A549 (cell line): ENCODE measurements at regions not wholly inside any gene's neighbourhood (a gene's known extent, or its start where the extent isn't known, plus 50 kb on each side); places are given as distances from the start of the nearest gene placed in this dataset.

Source experiments
- ATAC-seq, 2 experiments: fragments of 200-7000 bp in 1 of 2; fragments of >200 bp in 1 of 2; cut with Nextera tagmentation in 1 of 2; cut with Tn5 transposase in 1 of 2; 3 replicates each; pipeline versions ENCODE4 v1.8.0 to v1.9.1; 2018 to 2020; ENCODE audit warnings: mild to moderate bottlenecking in 1 of 2, moderate library complexity in 1 of 2
- CTCF ChIA-PET: fragments of 300-600 bp; sonication (Branson Sonifier 250); formaldehyde crosslinking; extraction: SDS; loops from one replicate; lab custom pipeline; 2021; ENCODE audit warnings: antibody characterized with exemption, inconsistent platforms; lab: Yijun Ruan, JAX
- POLR2A ChIA-PET: fragments of 350-600 bp; formaldehyde crosslinking; extraction: SDS; loops from one replicate; lab custom pipeline; 2021; ENCODE audit warnings: antibody characterized with exemption, inconsistent platforms; lab: Yijun Ruan, JAX
- DNase-seq, 2 experiments: peaks; one replicate each; pipeline versions ENCODE4 v3.0.0 to v3.0.0-alpha.2; 2011 to 2016; ENCODE audit warnings: low read depth in 1 of 2, low spot score in 1 of 2
- FAIRE-seq: peaks from 2 replicates; lab custom pipeline; 2011; peaks lifted over from hg19 to GRCh38; lab: Jason Lieb, UNC
- H3K27ac ChIP-seq, 2 experiments: fragments of >200 bp; sonication (Bioruptor Twin); formaldehyde crosslinking; 3 replicates each; pipeline ENCODE4 v1.5.1; 2016 to 2017
- H3K4me1 ChIP-seq: fragments of >200 bp; sonication (Bioruptor Twin); formaldehyde crosslinking; 3 replicates; pipeline ENCODE4 v1.6.1; 2016
- H3K4me2 ChIP-seq: fragments of >200 bp; sonication (Bioruptor Twin); formaldehyde crosslinking; 3 replicates; pipeline ENCODE4 v1.6.1; 2016
- H3K4me3 ChIP-seq: fragments of >200 bp; sonication (Bioruptor Twin); formaldehyde crosslinking; 3 replicates; pipeline ENCODE4 v1.5.1; 2016
- H3K9me3 ChIP-seq: fragments of >200 bp; sonication (Bioruptor Twin); formaldehyde crosslinking; 3 replicates; pipeline ENCODE4 v1.6.1; 2016
- CBX2 ChIP-seq: fragments of 200-600 bp; sonication (generic); IDR thresholded peaks from 2 replicates; pipeline ENCODE4 v1.6.1; 2016; ENCODE audit warnings: low read depth, mild to moderate bottlenecking, borderline replicate concordance
- EP300 ChIP-seq, 2 experiments: fragments of >200 bp; sonication (Bioruptor Twin); formaldehyde crosslinking; IDR thresholded peaks; 2 replicates in 1 of 2; 3 replicates in 1 of 2; pipeline ENCODE4 v1.6.1; 2016 to 2017
- ESRRA ChIP-seq: fragments of 150-350 bp; IDR thresholded peaks from 2 replicates; pipeline ENCODE4 v1.6.1; 2014; ENCODE audit warnings: mild to moderate bottlenecking, low read length, borderline replicate concordance
- FOSB ChIP-seq: fragments of 250-450 bp; sonication (Bioruptor Pico); IDR thresholded peaks from 2 replicates; pipeline ENCODE4 v1.5.0; 2020; ENCODE audit warnings: mild to moderate bottlenecking, moderate library complexity
- FOSL2 ChIP-seq, 2 experiments: fragments of 450-650 bp in 1 of 2; fragments of >200 bp in 1 of 2; sonication (Bioruptor Twin) in 1 of 2; formaldehyde crosslinking; IDR thresholded peaks; 2 replicates each; pipeline versions ENCODE4 v1.5.0 to v1.6.1; 2016 to 2020; ENCODE audit warnings: mild to moderate bottlenecking in 1 of 2, moderate library complexity in 1 of 2
- HEYL ChIP-seq: fragments of 250-450 bp; sonication (Bioruptor Pico); IDR thresholded peaks from 2 replicates; pipeline ENCODE4 v1.8.0; 2021; ENCODE audit warnings: mild to moderate bottlenecking, moderate library complexity
- HOXB5 ChIP-seq: fragments of 250-450 bp; sonication (Bioruptor Pico); IDR thresholded peaks from 2 replicates; pipeline ENCODE4 v1.5.0; 2020; ENCODE audit warnings: mild to moderate bottlenecking, moderate library complexity
- JUNB ChIP-seq: fragments of >200 bp; sonication (Bioruptor Twin); formaldehyde crosslinking; IDR thresholded peaks from 2 replicates; pipeline ENCODE4 v1.6.1; 2016
- MAFK ChIP-seq: fragments of 450-650 bp; IDR thresholded peaks from 2 replicates; pipeline ENCODE4 v1.6.1; 2014; ENCODE audit not compliant: partially characterized antibody
- MAZ ChIP-seq: fragments of 150-350 bp; IDR thresholded peaks from 2 replicates; pipeline ENCODE4 v1.6.1; 2014; ENCODE audit warnings: antibody characterized with exemption, low read depth, low read length, borderline replicate concordance
- MYC ChIP-seq: IDR thresholded peaks from 2 replicates; pipeline ENCODE4 v1.6.1; 2012; ENCODE audit warnings: mild to moderate bottlenecking, inconsistent platforms, low read length, improper control_type of control experiment, borderline replicate concordance
- POLR2A ChIP-seq: IDR thresholded peaks from 2 replicates; pipeline ENCODE4 v1.6.1; 2012; ENCODE audit warnings: mild to moderate bottlenecking, low read length
- POLR2AphosphoS2 ChIP-seq: conservative IDR thresholded peaks from 2 replicates; pipeline ENCODE4 v1.6.1; 2012; ENCODE audit warnings: low read length, improper control_type of control experiment, inconsistent platforms
- RCOR1 ChIP-seq: fragments of 150-350 bp; IDR thresholded peaks from 2 replicates; pipeline ENCODE4 v1.6.1; 2014; ENCODE audit warnings: antibody characterized with exemption, low read length, low read depth
- RNF2 ChIP-seq: fragments of 200-600 bp; sonication (generic); IDR thresholded peaks from 2 replicates; pipeline ENCODE4 v1.6.1; 2016; ENCODE audit warnings: low read depth, mild to moderate bottlenecking, antibody characterized with exemption, moderate library complexity, borderline replicate concordance
- SREBF2 ChIP-seq: fragments of 450-650 bp; IDR thresholded peaks from 2 replicates; pipeline ENCODE4 v1.6.1; 2014; ENCODE audit warnings: mild to moderate bottlenecking, moderate library complexity
- TFCP2L1 ChIP-seq: fragments of 250-450 bp; sonication (Bioruptor Pico); IDR thresholded peaks from 2 replicates; pipeline ENCODE4 v1.5.0; 2021; ENCODE audit warnings: mild to moderate bottlenecking
- TP53 ChIP-seq: fragments of 250-450 bp; sonication (Bioruptor Pico); IDR thresholded peaks from 2 replicates; pipeline ENCODE4 v1.5.0; 2021; ENCODE audit warnings: mild to moderate bottlenecking, moderate library complexity
- ZC3H11A ChIP-seq: fragments of 450-650 bp; IDR thresholded peaks from 2 replicates; pipeline ENCODE4 v1.6.1; 2014; ENCODE audit warnings: antibody characterized with exemption, mild to moderate bottlenecking
- WGBS: methylation state at CpG from one replicate; pipeline ENCODE4 v1.1.6; 2017; ENCODE audit errors: missing lambda C conversion rate; 5-methylcytosine and 5-hydroxymethylcytosine counted together
- TF ChIP-seq, protein P1 (sequence below): IDR thresholded peaks from 2 replicates; pipeline ENCODE4 v1.6.1; 2012
- TF ChIP-seq, protein P2 (sequence below): IDR thresholded peaks from 2 replicates; pipeline ENCODE4 v1.6.1; 2012; ENCODE audit warnings: low read depth, borderline replicate concordance
- TF ChIP-seq, protein P3 (sequence below): fragments of >200 bp; sonication (Bioruptor Twin); formaldehyde crosslinking; IDR thresholded peaks from 3 replicates; pipeline ENCODE4 v1.6.1; 2016
- TF ChIP-seq, protein P4 (sequence below): fragments of 250-450 bp; sonication (Bioruptor Pico); IDR thresholded peaks from 2 replicates; pipeline ENCODE4 v1.5.0; 2021; ENCODE audit warnings: mild to moderate bottlenecking, moderate library complexity, borderline replicate concordance
- TF ChIP-seq, protein P5 (sequence below): fragments of 450-650 bp; IDR thresholded peaks from 2 replicates; pipeline ENCODE4 v1.6.1; 2014; ENCODE audit warnings: antibody characterized with exemption

DNA sequence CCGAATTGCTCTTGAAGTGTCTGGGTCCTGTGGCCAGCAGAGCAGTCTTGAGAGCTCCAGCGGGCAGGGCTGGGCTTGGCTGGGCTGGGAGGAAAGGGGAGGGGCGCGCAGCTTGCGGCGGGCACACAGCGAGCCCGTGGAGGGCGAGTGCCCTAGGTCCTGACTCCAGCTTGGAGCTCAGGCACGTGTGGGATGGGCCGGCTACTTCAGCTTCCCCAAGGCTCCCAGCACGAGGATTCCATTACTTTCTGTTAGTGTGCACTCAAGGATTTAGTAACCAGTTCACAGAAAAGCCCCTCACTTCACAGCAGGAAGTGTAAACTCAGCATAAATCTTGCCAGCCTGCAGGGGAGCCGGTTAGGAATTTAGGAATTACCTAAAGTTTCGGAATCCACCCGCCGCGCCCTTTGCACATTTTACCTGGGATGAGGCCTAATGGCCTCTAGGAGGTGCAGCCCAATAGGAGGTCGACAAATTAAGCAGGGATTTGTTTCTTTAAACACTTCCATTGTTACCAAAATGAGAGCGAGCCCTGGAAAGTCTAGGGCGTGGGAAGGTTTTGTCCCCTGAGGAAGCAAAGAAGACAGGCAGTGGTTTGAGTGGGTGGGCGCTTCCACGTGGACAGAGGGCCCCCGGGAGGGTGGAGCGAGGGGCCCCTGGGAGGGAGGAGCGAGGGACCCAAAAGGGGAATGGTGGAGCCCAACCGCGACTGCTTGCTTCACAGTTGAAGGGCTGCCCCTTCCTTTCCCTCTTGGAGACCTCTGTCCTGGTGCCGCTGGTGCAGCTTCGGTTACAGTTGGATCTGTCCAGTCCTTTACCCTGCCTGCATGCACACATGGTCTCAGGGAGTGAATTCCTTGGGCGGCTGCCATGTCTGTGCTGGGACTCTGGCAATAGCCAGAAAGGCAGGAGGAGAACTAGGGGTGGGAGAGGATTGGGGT is 93.3 kb downstream of the CTAGE1 start:
- CTCF ChIA-PET: interaction anchor here (1.4 kb wide), 1 partner anchor 42 kb away, joined by 3 read pairs; no protein-coding TSS in a partner anchor
- POLR2A ChIA-PET: no interaction called here
- Histone ChIP-seq H3K4me2 (no peak overlapping the region), H3K4me3 (no peak overlapping the region), H3K27ac (no peak overlapping the region), H3K9me3 (no peaks in the 10 kb centered on the region), H3K4me1 (no peaks in the 10 kb centered on the region)
- TF ChIP-seq ESRRA (no peak), FOSL2 (IDR thresholded peaks at IDR 0.05) (no peak), FOSL2 (CRISPR knock-in tag; IDR thresholded peaks at IDR 0.05) (no peak), HEYL (CRISPR knock-in tag) (no peak), JUNB (no peak), ZC3H11A (no peak), MAFK (peak; percentile 58)
- TF ChIP-seq, protein P1, sequence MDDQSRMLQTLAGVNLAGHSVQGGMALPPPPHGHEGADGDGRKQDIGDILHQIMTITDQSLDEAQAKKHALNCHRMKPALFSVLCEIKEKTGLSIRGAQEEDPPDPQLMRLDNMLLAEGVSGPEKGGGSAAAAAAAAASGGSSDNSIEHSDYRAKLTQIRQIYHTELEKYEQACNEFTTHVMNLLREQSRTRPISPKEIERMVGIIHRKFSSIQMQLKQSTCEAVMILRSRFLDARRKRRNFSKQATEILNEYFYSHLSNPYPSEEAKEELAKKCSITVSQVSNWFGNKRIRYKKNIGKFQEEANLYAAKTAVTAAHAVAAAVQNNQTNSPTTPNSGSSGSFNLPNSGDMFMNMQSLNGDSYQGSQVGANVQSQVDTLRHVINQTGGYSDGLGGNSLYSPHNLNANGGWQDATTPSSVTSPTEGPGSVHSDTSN: no peak
- TF ChIP-seq, protein P2, sequence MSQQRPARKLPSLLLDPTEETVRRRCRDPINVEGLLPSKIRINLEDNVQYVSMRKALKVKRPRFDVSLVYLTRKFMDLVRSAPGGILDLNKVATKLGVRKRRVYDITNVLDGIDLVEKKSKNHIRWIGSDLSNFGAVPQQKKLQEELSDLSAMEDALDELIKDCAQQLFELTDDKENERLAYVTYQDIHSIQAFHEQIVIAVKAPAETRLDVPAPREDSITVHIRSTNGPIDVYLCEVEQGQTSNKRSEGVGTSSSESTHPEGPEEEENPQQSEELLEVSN: no peak
- DNase-seq (no peak), ATAC-seq (no peak), FAIRE-seq (no peak)
- 79% methylated on average over 23 of the region's 30 CpGs for WGBS

DNA sequence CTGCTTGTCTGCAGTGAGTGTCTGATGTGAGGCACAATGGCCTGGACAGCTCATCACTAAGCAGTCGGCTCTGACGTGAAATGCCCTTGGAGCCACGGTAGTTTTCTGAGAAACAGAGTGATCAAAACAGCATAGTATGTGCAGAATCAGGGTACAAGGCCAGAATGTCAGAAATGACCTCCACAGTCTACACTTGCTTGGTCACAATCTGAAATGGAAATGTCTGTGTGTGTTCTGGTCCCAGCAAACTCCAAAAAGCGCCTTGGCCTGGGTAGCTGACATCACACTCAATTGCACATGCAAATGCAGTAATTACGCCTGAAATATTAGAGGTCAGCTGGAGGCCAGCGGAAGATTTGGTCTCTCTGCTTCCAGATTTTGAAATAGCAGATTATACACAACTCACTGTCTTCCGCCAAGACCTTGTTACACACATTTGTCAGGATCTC is 95.4 kb downstream of the CTAGE1 start:
- DNase-seq: no peak
- ATAC-seq: no peak
- no peak for FAIRE-seq
- TF ChIP-seq TP53 (CRISPR knock-in tag) (no peak), CBX2 (no peak), EP300 (IDR thresholded peaks at IDR 0.05) (no peak), POLR2AphosphoS2 (no peak), MAFK (no peak), JUNB (no peak), FOSB (CRISPR knock-in tag) (no peak), MAZ (no peak)
- TF ChIP-seq, protein P3, sequence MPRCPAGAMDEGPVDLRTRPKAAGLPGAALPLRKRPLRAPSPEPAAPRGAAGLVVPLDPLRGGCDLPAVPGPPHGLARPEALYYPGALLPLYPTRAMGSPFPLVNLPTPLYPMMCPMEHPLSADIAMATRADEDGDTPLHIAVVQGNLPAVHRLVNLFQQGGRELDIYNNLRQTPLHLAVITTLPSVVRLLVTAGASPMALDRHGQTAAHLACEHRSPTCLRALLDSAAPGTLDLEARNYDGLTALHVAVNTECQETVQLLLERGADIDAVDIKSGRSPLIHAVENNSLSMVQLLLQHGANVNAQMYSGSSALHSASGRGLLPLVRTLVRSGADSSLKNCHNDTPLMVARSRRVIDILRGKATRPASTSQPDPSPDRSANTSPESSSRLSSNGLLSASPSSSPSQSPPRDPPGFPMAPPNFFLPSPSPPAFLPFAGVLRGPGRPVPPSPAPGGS: no peak
- TF ChIP-seq, protein P4, sequence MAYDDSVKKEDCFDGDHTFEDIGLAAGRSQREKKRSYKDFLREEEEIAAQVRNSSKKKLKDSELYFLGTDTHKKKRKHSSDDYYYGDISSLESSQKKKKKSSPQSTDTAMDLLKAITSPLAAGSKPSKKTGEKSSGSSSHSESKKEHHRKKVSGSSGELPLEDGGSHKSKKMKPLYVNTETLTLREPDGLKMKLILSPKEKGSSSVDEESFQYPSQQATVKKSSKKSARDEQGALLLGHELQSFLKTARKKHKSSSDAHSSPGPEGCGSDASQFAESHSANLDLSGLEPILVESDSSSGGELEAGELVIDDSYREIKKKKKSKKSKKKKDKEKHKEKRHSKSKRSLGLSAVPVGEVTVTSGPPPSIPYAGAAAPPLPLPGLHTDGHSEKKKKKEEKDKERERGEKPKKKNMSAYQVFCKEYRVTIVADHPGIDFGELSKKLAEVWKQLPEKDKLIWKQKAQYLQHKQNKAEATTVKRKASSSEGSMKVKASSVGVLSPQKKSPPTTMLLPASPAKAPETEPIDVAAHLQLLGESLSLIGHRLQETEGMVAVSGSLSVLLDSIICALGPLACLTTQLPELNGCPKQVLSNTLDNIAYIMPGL (CRISPR knock-in tag): no peak
- H3K27ac ChIP-seq: no peak overlapping the region
- no peak overlapping the region for H3K4me2 ChIP-seq
- WGBS: 93% methylated on average over 7 of the region's 7 CpGs
- H3K4me3 ChIP-seq: no peak overlapping the region
- peaks cover 6% of the 10 kb centered on the region for H3K4me1 ChIP-seq
- H3K9me3 ChIP-seq: no peaks in the 10 kb centered on the region
- POLR2A ChIA-PET: no interaction called here
- CTCF ChIA-PET: no interaction called here

DNA sequence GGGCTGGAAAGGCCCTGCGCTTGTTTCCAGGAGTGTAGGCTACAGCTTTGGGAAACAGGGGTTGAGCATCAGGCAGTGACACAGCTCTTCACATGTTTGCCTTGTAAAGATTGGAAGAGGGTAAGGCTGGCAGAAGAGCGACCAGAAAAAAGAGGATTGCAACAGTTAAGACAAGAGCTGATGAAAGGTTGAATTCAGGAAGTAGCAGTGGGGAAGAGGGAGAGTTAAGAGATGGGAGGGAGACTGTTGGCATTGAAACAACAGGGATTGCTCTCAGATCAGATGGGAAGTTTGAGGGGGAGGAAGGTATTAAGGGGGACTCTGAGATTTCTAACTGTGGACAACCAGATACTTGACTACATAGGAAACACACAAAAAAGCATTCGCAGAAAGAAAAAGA is 96.9 kb downstream of the CTAGE1 start:
- WGBS: 78% methylated on average over 3 of the region's 3 CpGs
- Histone ChIP-seq H3K27ac (no peak overlapping the region), H3K4me3 (no peak overlapping the region), H3K4me2 (no peak overlapping the region), H3K4me1 (peaks cover 6% of the 10 kb centered on the region), H3K9me3 (no peaks in the 10 kb centered on the region)
- ChIA-PET POLR2A (no interaction called here), CTCF (no interaction called here)
- no peak for FAIRE-seq
- ATAC-seq: no peak
- DNase-seq: no peak
- no peak for TF ChIP-seq SREBF2
- TF ChIP-seq HOXB5: no peak
- no peak for TF ChIP-seq POLR2A
- no peak for TF ChIP-seq RCOR1
- TF ChIP-seq, protein P1: no peak
- TF ChIP-seq, protein P2: no peak
- TF ChIP-seq MYC: no peak
- TF ChIP-seq TFCP2L1 (CRISPR knock-in tag): no peak
- no peak for TF ChIP-seq FOSL2 (IDR thresholded peaks at IDR 0.05)
- no peak for TF ChIP-seq FOSL2 (CRISPR knock-in tag; IDR thresholded peaks at IDR 0.05)
- TF ChIP-seq RNF2: no peak
- TF ChIP-seq, protein P5, sequence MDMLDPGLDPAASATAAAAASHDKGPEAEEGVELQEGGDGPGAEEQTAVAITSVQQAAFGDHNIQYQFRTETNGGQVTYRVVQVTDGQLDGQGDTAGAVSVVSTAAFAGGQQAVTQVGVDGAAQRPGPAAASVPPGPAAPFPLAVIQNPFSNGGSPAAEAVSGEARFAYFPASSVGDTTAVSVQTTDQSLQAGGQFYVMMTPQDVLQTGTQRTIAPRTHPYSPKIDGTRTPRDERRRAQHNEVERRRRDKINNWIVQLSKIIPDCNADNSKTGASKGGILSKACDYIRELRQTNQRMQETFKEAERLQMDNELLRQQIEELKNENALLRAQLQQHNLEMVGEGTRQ: no peak
